Putamen (tissue), 1 donor: ENCODE measurements at regions not wholly inside any gene's neighbourhood (a gene's known extent, or its start where the extent isn't known, plus 50 kb on each side); places are given as distances from the start of the nearest gene placed in this dataset.

Source experiments
- DNase-seq: peaks from one replicate; pipeline ENCODE4 v3.0.0-alpha.2; 2016; ENCODE audit warnings: low spot score

GRCh38 chr7:109127145-109127544 lies 557.5 kb downstream of the DNAJB9 start:
- no peak for DNase-seq

DNA sequence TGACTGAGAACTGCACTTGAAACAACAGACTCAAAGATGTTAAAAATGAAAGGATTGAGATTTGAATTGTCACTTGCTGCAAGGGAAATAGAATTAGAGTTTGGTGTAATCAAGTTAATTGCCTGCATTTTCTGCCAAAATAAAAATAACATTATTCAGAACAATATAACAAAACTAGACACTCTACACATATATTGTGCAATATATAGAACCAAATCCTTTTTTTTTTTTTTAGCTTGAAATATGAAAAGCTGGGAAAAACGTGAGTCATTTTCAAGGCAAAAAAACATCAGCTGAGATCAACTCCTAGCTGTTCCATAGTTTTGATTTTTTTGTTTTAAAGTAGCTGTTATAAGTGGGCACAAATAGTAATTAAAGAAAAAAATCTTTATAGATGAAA lies 561.5 kb downstream of the DNAJB9 start:
- no peak for DNase-seq

GRCh38 chr7:109136893-109137292 lies 567.2 kb downstream of the DNAJB9 start:
- DNase-seq: no peak

DNA sequence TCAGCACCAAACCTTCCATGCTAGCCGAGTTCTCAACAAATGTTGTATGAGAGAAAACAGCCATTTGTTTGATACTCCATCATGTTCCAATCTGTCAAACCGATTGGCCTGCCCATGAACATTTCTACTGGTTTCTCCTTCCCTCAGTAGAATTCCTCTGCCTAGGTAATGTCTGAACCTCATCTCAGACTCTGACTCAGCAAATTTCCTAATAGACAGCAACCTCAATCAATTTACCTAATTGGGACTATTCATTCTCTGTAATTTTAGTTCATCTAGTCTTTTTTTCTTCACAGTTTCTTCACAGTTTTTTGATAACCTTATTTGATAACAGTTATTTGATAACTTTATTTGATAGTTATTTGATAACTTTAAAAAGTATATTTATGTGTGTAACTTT lies 585.1 kb downstream of the DNAJB9 start:
- DNase-seq: no peak

DNA sequence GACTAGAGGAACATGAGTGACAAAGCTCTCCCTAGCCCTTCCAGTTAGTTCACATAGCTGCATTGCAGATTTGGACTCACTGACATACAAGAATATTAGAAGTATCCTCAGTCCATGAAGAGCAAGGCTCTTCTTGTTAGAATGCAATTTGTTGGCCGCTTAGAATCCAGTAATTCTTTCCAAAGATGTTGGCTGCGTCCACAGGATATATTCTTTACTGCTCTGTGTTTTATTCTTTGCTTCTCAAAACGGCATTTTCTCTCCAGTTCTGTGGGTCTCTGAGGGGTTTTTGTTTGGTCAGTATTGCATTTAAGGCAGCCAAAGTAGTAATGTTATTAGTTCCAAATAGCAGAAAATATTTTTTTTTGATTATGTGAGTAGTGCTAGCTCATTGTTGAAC lies 588.6 kb downstream of the DNAJB9 start:
- DNase-seq: no peak

DNA sequence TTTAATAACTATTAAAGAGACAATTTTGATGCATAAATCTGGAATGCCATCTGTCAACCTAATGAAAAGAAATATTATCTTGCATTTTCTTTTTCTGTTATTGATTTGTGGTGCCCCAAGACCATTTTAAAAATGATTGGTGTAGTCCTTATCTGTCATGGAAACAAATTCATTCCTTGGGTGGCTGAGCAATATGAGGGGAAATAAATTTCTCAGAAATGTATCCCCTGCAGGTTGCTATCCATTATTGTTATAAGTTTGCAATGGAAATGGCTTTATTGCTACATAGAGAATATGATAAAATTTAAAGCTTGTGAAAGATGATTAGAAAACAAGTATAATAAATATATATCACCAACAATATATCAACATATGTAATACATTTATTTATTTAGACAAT lies 607.0 kb downstream of the DNAJB9 start:
- no peak for DNase-seq

- DNase-seq: no peak
Observed at GRCh38 chr7:109178342-109178741, 608.7 kb downstream of the DNAJB9 start.

DNA sequence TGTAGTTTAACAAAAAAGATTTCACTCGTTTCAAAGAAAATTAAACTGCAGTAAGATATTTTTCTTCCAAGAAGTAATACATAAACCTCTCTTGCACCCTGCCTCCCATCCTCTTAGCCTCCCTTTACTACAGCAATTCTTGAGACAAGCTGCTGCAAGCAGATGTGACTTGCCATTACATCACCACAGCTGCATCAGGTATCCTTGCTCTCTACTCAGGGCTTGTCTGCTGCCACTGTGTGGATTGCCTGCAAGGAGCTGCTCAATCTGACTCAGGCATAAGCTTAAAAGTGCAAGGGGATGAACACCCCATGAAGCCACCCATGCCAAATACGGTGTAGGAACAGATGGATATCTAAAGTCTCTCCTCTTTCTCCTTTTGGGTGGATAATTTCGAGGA lies 609.9 kb downstream of the DNAJB9 start:
- DNase-seq: no peak

DNA sequence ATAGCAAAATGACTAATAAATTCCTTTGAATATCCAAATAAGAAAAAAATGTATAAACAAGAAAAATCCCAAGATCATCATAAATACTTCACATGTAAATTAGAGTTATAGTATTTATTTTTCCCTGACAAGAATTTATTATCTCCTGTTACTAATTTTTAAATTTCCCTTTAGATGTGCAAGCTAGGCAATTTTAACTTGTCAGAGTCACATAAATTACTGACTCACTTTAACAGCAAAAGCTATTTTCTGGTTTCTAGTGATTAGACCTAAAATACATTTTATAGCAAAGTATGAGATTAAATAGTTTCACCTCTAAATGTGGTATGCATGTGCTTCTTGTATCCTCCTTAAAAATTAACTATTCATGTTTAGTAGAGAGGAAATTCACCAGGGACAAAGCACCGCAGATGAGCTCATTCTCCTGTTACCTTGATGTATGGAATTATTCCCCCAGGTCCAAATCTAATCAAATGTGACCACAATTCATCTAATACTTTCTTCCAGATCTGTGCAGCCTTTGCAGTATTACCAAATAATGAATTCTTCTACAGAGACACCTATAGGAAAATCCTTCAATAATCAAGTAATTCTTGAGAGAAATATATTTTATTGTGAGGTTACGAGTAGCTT lies 621.2 kb downstream of the DNAJB9 start:
- DNase-seq: no peak

DNA sequence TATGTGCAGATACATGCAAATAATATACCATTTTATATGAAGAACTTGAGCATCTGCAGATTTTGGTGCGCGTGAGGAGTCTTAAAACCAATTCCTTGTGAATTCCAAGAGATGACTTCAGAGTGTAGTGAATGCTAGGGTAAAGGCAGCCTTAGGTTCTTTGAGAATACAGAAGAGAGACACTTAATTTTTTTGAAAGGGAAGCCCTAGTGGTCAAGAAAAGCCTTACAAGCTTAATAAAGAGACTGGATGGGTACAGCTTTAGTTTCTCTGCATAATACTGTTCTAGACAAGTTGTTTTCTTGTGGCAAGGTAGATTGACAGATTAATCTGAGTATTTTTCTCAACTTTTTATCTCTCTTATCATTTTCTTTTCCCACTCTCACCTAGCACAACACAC lies 636.5 kb downstream of the DNAJB9 start:
- DNase-seq: no peak

- no peak for DNase-seq
Observed at GRCh38 chr7:109213081-109213480, 643.4 kb downstream of the DNAJB9 start.

GRCh38 chr7:109215341-109215740 lies 645.7 kb downstream of the DNAJB9 start:
- no peak for DNase-seq

DNA sequence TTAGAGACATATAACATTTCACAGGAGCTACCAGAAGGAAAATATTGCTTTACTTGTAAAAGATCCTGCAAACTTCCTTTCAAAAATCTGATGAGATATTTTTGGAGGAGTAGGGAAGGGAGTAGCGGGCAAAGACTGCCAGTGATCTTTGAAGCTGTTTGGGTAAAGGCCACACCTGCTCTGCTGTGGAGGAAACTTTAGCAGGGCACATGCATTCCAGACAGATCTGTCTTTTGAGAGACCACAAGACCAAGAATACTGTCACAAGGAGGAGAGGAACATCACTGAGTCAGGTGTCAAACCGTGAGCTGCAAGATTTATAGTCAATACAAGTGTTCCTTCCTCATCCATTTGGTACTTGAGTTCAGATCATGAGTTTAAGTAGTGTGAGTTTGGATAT lies 654.4 kb downstream of the DNAJB9 start:
- no peak for DNase-seq

DNA sequence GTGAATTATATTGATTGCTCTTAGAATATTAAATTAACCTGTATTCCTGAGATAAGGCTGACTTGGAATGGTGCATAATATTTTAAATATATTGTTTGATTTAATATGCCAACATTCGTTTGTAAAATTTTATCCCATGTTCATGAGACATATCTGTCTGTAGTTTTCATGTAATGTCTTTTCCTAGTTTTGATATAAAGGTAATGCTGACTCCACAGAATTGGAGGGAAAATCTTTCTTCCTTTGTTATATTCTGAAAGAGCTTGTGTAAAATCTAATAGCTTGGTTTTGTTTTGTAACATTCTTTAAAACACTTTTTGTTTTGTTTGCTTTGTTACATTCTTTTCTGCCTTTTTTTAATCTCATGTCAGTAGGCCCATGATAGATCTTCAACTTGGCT lies 657.0 kb downstream of the DNAJB9 start:
- DNase-seq: no peak

DNA sequence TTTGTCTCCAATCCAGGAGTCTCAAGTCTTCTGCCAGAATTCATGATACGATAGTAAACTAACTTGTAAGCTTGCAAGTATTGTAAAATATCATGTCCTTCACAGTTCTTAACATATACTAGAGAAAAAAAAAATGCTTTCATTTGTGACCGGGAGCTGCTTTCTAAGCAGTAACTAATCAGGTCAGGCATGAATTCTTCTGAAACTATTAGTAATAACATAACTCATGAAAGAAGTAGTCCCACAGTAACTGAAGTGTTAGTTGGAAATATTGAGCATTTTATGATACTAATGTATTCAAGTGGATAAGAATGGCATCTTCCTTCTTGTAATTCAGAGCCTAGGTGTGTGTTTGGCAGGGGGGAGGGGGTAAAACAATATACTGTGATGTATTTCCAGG lies 665.6 kb downstream of the DNAJB9 start:
- no peak for DNase-seq

GRCh38 chr7:109246330-109247077 lies 676.8 kb downstream of the DNAJB9 start:
- DNase-seq: no peak

DNA sequence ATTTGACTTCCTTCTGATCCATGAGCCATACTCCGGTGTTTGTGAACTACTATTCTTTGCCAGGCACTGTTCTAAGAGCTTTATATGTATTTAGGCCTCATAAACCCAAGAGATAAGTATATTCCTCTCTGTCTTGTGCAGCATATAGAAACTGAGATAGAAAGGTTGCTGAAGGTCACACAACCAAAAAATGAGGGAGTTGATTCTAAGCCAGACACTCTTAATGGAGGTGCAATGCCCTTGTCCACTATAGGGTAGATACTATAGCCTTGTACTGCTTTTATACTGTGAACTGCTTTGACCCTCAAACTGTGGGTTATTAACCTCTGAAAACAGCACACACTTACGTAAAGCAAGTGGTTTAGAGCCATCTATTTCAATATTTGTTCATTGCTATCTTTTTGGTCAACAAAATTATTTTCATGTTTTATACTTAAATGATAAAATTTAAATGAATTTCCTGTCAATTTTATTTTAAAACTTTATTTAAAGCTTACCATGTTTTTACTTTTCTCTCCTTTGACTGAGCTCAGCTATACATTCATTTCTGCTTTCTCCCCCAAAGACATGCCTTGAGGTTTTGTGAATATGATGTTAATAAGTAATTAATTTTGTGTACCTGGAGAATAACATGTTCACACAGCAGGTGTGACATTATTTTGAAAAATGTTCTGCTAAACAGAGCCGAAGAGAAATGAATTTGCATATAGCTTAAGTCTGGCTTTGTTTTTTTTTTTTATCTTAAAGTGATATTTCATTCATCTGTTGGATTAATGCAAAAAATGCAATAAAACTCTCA lies 687.3 kb downstream of the DNAJB9 start:
- DNase-seq: no peak

GRCh38 chr7:109259151-109259550 lies 689.5 kb downstream of the DNAJB9 start:
- DNase-seq: no peak

DNA sequence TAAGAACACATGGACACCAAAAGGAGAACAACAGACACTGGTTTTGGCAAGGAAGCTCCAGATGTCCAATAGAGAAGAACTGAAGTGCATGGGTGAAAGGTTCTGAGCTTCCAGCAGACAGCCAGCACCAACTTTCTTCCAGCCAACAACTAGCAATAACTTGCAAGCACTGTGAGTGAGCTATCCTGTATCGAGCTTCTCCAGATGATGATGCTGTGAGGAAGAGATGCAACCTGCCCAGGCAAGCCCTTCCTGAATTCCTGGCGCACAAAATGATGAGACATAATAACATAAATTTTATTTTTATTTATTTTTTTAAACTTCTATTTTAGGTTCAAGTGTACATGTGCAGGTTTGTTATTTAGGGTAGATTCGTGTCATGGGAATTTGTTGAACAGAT lies 692.1 kb downstream of the DNAJB9 start:
- no peak for DNase-seq

DNA sequence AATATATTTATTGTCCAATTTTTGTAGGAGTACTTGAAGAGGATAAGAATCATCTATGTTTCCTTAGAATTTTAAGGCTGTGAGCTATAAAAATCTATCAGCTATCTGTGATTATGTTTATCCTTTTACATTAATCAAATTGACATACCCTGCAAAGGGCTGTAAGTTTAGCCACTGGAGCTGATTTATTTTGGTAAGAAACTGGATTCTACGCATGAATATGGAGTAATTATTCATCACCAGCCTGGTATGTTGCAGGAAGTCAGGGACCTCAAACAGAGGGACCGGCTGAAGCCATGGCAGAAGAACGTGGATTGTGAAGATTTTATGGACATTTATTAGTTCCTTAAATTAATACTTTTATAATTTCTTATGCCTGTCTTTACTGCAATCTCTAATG lies 696.9 kb downstream of the DNAJB9 start:
- DNase-seq: no peak

DNA sequence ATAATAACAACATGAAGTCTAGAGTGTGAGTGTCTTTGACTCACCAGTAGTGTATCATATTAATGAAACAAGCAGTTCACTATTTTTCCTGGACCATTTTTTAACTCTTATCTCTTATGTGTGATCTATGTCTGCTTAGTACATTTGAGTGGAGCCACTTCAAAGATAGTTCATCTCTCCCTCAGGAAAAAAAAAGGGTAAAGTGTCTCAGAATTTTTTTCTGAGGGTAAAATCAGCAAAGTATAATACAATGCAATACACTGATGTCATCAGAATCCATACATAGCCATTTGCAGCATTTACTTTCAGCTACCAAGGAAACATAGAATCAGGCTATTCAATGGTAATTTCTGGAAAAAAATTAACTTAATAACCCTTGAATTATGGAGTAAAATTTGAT lies 706.7 kb downstream of the DNAJB9 start:
- DNase-seq: no peak

DNA sequence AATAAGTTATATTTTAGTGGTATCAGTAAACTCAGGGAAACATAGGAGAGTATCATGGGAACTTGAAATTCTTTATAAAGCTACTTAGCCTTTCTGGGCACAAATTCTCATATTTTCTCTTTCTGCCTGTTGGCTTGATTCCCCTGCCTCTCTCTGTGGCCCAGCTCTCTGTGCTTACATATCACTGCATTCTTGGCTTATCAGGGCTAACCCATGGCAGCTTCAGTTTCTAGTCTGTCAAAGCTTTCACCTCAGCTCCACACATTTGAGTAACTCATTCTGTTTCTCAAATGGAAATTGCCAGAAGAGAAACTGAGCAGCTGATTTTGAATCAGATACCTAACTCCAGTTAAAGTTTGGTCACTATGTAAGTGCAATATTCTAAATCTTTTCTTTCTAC lies 713.1 kb downstream of the DNAJB9 start:
- no peak for DNase-seq

DNA sequence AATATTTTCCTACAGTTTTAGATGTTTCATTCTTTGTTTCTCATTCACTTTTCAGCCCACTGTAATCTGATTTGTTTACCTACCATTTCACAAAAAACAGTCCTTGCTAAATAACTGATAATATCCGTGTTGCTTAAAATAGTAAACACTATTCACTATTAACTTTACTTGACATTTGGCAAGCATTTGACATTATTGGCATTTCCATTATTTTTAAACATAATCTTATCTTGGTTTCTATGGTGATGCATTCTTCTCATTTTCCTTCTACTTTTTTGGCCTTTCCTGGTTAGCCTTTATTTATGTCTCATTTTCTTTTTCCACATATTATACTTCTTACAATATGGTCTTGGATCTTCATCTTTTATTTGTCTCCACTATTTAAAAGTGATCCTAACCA lies 715.3 kb downstream of the DNAJB9 start:
- DNase-seq: no peak
